HCT116 (cell line): ENCODE measurements at regions not wholly inside any gene's neighbourhood (a gene's known extent, or its start where the extent isn't known, plus 50 kb on each side); places are given as distances from the start of the nearest gene placed in this dataset.

Experiments
- ATAC-seq: fragments of 200-7000 bp; cut with Tn5 transposase; 2 replicates; pipeline ENCODE4 v1.9.1; 2020; ENCODE audit warnings: mild to moderate bottlenecking, moderate library complexity
- BruUV-seq: library from RNA; stranded (reverse); fragments of 400-500 nt; replicated peaks from 2 replicates; lab custom pipeline; 2021; lab: Mats Ljungman, UMichigan
- CTCF ChIA-PET: fragments of 300-600 bp; sonication (Branson Sonifier 250); formaldehyde crosslinking; loops from one replicate; lab custom pipeline; 2021; ENCODE audit warnings: antibody characterized with exemption; lab: Charles Lee
- POLR2A ChIA-PET: fragments of 300-600, 350-600 bp; sonication (Branson Sonifier 250); formaldehyde crosslinking; loops from one replicate; lab custom pipeline; 2021; ENCODE audit warnings: antibody characterized with exemption; lab: Charles Lee
- RAD21 ChIA-PET, 2 experiments: fragments of 300-600 bp; sonication (Branson Sonifier 250); formaldehyde crosslinking; loops; one replicate each; lab custom pipeline; 2023; ENCODE audit warnings: low total read pairs in 2 of 2; ENCODE audit not compliant: uncharacterized antibody in 2 of 2, unreplicated experiment in 2 of 2, low non-redundant PET in 1 of 2; lab: Charles Lee
- DNase-seq: peaks from one replicate; pipeline ENCODE4 v3.0.0-alpha.2; 2010; ENCODE audit warnings: low read depth, low spot score
- H2AFZ ChIP-seq: fragments of 200-600 bp; shearing (Covaris generic), sonication (generic); 2 replicates; pipeline ENCODE4 v1.6.1; 2017; ENCODE audit warnings: low read depth, mixed run types, mixed read lengths, antibody characterized with exemption, low read length; ENCODE audit not compliant: poor library complexity, severe bottlenecking
- H3K27ac ChIP-seq: 2 replicates; pipeline ENCODE4 v1.5.1; 2012; ENCODE audit warnings: low read depth, low read length
- H3K27me3 ChIP-seq: fragments of 200-600 bp; sonication (generic); 2 replicates; pipeline ENCODE4 v1.6.1; 2016; ENCODE audit warnings: mixed run types, low read length, mixed read lengths; ENCODE audit not compliant: insufficient read depth
- H3K36me3 ChIP-seq, 2 experiments: fragments of 200-500 bp in 1 of 2; fragments of 200-600 bp in 1 of 2; sonication (Bioruptor generic) in 1 of 2; sonication (generic) in 1 of 2; 2 replicates each; pipeline versions ENCODE4 v1.5.1 to v1.6.1; 2014 to 2016; ENCODE audit warnings: low read length in 2 of 2, inconsistent platforms in 1 of 2, mixed read lengths in 1 of 2, mixed run types in 1 of 2; ENCODE audit not compliant: insufficient read depth in 2 of 2, control insufficient read depth in 1 of 2
- H3K4me1 ChIP-seq, 2 experiments: fragments of 200-600 bp in 1 of 2; sonication (generic) in 1 of 2; 2 replicates each; pipeline versions ENCODE4 v1.5.1 to v1.6.1; 2012 to 2017; ENCODE audit warnings: low read length in 2 of 2, inconsistent platforms in 1 of 2, mild to moderate bottlenecking in 1 of 2, mixed read lengths in 1 of 2, mixed run types in 1 of 2, moderate library complexity in 1 of 2; ENCODE audit not compliant: insufficient read depth in 2 of 2, control insufficient read depth in 1 of 2
- H3K4me2 ChIP-seq: fragments of 200-600 bp; sonication (generic); 2 replicates; pipeline ENCODE4 v1.6.1; 2017; ENCODE audit warnings: mixed run types, low read length, mixed read lengths
- H3K4me3 ChIP-seq, 2 experiments: fragments of 200-600 bp in 1 of 2; sonication (generic) in 1 of 2; replicated peaks in 1 of 2; 2 replicates each; pipeline ENCODE4 v1.5.1; 2011 to 2016; ENCODE audit warnings: low read length in 2 of 2, control low read depth in 1 of 2, low read depth in 1 of 2, mild to moderate bottlenecking in 1 of 2, mixed read lengths in 1 of 2, mixed run types in 1 of 2
- H3K79me2 ChIP-seq: fragments of 200-600 bp; sonication (generic); 2 replicates; pipeline ENCODE4 v1.6.1; 2017; ENCODE audit warnings: mild to moderate bottlenecking, mixed run types, low read length, moderate library complexity, mixed read lengths; ENCODE audit not compliant: insufficient read depth
- H3K9ac ChIP-seq: fragments of 200-600 bp; sonication (generic); 2 replicates; pipeline ENCODE4 v1.6.1; 2016; ENCODE audit warnings: low read length, mixed read lengths
- H3K9me2 ChIP-seq: fragments of 200-600 bp; sonication (generic), shearing (Covaris generic); 2 replicates; pipeline ENCODE4 v1.6.1; 2017; ENCODE audit warnings: mixed run types, mild to moderate bottlenecking, moderate library complexity; ENCODE audit not compliant: insufficient read depth
- H3K9me3 ChIP-seq, 2 experiments: fragments of 200-500 bp in 1 of 2; fragments of 200-600 bp in 1 of 2; sonication (Bioruptor generic) in 1 of 2; sonication (generic) in 1 of 2; 2 replicates each; pipeline ENCODE4 v1.6.1; 2014 to 2017; ENCODE audit warnings: low read length in 2 of 2, mixed read lengths in 2 of 2, inconsistent platforms in 1 of 2, low read depth in 1 of 2, mild to moderate bottlenecking in 1 of 2, mixed run types in 1 of 2, moderate library complexity in 1 of 2; ENCODE audit not compliant: control insufficient read depth in 1 of 2, insufficient read depth in 1 of 2
- H4K20me1 ChIP-seq: fragments of 200-600 bp; sonication (generic), shearing (Covaris generic); 2 replicates; pipeline ENCODE4 v1.6.1; 2017; ENCODE audit warnings: mixed run types, mild to moderate bottlenecking, moderate library complexity; ENCODE audit not compliant: insufficient read depth
- CEBPB ChIP-seq: IDR thresholded peaks from 2 replicates; pipeline ENCODE4 v1.6.1; 2012; ENCODE audit warnings: low read depth
- EGR1 ChIP-seq: IDR thresholded peaks from 2 replicates; pipeline ENCODE4 v1.6.1; 2012; ENCODE audit warnings: low read depth
- ELF1 ChIP-seq: IDR thresholded peaks from 2 replicates; pipeline ENCODE4 v1.6.1; 2012; ENCODE audit warnings: low read depth, borderline replicate concordance
- EZH2 ChIP-seq: fragments of 200-600 bp; sonication (generic); IDR thresholded peaks from 2 replicates; pipeline ENCODE4 v1.6.1; 2017; ENCODE audit warnings: antibody characterized with exemption, mixed run types
- EZH2phosphoT487 ChIP-seq: fragments of 200-600 bp; IDR thresholded peaks from 2 replicates; pipeline ENCODE4 v1.6.1; 2018; ENCODE audit warnings: antibody characterized with exemption, borderline replicate concordance
- FOSL1 ChIP-seq: IDR thresholded peaks from 2 replicates; pipeline ENCODE4 v1.6.1; 2012; ENCODE audit warnings: low read depth
- JUND ChIP-seq: IDR thresholded peaks from 2 replicates; pipeline ENCODE4 v1.6.1; 2012
- POLR2A ChIP-seq: IDR thresholded peaks from 2 replicates; pipeline ENCODE4 v1.7.0; 2011; ENCODE audit warnings: borderline replicate concordance; ENCODE audit not compliant: insufficient read depth, insufficient read length; ENCODE audit errors: extremely low read depth
- POLR2AphosphoS5 ChIP-seq: IDR thresholded peaks from 2 replicates; pipeline ENCODE4 v1.6.1; 2011; ENCODE audit warnings: mild to moderate bottlenecking, low read depth, low read length, moderate library complexity
- RAD21 ChIP-seq: IDR thresholded peaks from 2 replicates; pipeline ENCODE4 v1.6.1; 2012; ENCODE audit warnings: low read depth, mild to moderate bottlenecking
- SIN3A ChIP-seq: IDR thresholded peaks from 2 replicates; pipeline ENCODE4 v1.6.1; 2012; ENCODE audit warnings: low read depth
- SP1 ChIP-seq: IDR thresholded peaks from 2 replicates; pipeline ENCODE4 v1.6.1; 2012; ENCODE audit warnings: low read depth
- SRF ChIP-seq: IDR thresholded peaks from 2 replicates; pipeline ENCODE4 v1.6.1; 2012; ENCODE audit warnings: low read depth
- TCF7L2 ChIP-seq: IDR thresholded peaks from 2 replicates; pipeline ENCODE4 v1.7.0; 2011; ENCODE audit warnings: borderline replicate concordance, inconsistent platforms; ENCODE audit not compliant: insufficient read depth, insufficient read length; ENCODE audit errors: extremely low read depth
- ZFX ChIP-seq: fragments of 450-650 bp; IDR thresholded peaks from 2 replicates; pipeline ENCODE4 v1.6.1; 2017
- ZNF274 ChIP-seq: fragments of 200-500 bp; sonication (Bioruptor generic); IDR thresholded peaks from 2 replicates; pipeline ENCODE4 v1.6.1; 2014; ENCODE audit warnings: mild to moderate bottlenecking, low read depth, low read length, inconsistent platforms
- intact Hi-C: fragments of 100-400 bp; cut with micrococcal nuclease; formaldehyde crosslinking; loops from 2 replicates; pipeline ENCODE4 v1.10.0; 2022
- TF ChIP-seq, protein P1 (sequence below): IDR thresholded peaks from 2 replicates; pipeline ENCODE4 v1.6.1; 2012; ENCODE audit warnings: low read depth
- TF ChIP-seq, protein P2 (sequence below): IDR thresholded peaks from 2 replicates; pipeline ENCODE4 v1.6.1; 2011; ENCODE audit warnings: mild to moderate bottlenecking, low read length, moderate library complexity; ENCODE audit not compliant: insufficient replicate concordance; ENCODE audit errors: extremely low read depth
- TF ChIP-seq, protein P3 (sequence below): IDR thresholded peaks from 2 replicates; pipeline ENCODE4 v1.6.1; 2012
- TF ChIP-seq, protein P4 (sequence below), 3 experiments: fragments of 200-600 bp in 1 of 3; sonication (generic) in 1 of 3; IDR thresholded peaks in 2 of 3; conservative IDR thresholded peaks in 1 of 3; 2 replicates each; pipeline ENCODE4 v1.5.1; 2012 to 2017; ENCODE audit warnings: low read depth in 2 of 3, low read length in 2 of 3, antibody characterized with exemption in 1 of 3, borderline replicate concordance in 1 of 3, control low read depth in 1 of 3, mild to moderate bottlenecking in 1 of 3, mixed read lengths in 1 of 3, mixed run types in 1 of 3, moderate library complexity in 1 of 3; ENCODE audit not compliant: insufficient read depth in 1 of 3

DNA sequence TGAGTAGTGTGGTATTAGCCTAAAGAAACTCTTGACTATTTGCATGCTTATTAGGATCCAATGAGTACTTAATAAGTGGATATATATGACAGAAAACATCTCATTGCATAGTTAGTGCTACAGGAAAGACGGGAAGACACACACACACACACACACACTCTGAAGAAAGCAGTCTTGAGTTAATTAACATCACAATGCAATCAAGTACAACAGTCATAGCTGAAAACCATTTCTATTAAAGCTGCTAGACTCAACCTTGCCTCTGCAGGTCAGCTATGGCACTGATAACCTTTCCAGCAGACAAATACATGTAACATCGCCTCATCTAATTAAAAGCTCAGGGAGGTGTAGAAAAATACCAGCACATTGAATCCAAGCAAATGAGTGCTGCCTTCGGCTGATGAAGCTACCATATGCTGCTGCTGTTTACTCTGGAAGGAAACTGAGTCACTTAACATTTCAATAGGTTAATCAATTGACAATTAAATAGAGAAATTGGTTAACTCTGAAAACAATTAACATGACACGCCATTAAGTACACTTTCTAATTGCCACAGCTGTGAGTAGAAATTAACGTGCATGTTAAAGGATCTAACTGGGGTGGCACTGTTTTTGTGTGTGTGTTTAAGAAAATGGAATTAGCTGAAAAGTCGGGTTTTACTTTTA lies 93.2 kb upstream of the OTX2 start (continued):
- TF ChIP-seq, protein P1, sequence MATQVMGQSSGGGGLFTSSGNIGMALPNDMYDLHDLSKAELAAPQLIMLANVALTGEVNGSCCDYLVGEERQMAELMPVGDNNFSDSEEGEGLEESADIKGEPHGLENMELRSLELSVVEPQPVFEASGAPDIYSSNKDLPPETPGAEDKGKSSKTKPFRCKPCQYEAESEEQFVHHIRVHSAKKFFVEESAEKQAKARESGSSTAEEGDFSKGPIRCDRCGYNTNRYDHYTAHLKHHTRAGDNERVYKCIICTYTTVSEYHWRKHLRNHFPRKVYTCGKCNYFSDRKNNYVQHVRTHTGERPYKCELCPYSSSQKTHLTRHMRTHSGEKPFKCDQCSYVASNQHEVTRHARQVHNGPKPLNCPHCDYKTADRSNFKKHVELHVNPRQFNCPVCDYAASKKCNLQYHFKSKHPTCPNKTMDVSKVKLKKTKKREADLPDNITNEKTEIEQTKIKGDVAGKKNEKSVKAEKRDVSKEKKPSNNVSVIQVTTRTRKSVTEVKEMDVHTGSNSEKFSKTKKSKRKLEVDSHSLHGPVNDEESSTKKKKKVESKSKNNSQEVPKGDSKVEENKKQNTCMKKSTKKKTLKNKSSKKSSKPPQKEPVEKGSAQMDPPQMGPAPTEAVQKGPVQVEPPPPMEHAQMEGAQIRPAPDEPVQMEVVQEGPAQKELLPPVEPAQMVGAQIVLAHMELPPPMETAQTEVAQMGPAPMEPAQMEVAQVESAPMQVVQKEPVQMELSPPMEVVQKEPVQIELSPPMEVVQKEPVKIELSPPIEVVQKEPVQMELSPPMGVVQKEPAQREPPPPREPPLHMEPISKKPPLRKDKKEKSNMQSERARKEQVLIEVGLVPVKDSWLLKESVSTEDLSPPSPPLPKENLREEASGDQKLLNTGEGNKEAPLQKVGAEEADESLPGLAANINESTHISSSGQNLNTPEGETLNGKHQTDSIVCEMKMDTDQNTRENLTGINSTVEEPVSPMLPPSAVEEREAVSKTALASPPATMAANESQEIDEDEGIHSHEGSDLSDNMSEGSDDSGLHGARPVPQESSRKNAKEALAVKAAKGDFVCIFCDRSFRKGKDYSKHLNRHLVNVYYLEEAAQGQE: no peak
- TF ChIP-seq EZH2: no peak

DNA sequence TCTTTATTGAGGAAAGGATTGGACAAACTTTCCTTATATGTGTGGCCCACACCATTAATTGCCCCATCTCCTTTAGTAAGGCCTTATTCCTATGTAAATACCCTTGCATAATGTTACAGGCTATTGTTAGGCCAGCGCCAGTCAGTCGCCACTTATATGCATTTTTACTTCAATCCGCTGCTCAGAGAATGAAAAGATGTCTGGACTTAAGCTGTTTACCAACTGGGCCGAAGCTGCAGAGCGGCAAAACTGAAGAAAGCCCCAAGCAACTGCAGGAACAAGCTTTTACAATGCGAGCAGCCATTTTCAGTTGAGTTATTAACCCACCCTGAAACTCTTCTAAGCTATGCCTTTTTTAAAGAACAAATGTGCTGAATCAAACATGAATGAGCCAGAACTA lies 92.1 kb upstream of the OTX2 start:
- Histone ChIP-seq H2AFZ (no peak overlapping the region), H3K27me3 (peaks cover 46% of the 10 kb centered on the region), H3K4me2 (no peak overlapping the region), H3K9ac (no peak overlapping the region), H3K9me2 (no peaks in the 10 kb centered on the region), H3K4me1 (no peaks in the 10 kb centered on the region), H4K20me1 (no peaks in the 10 kb centered on the region), H3K27ac (no peak overlapping the region), H3K79me2 (no peaks in the 10 kb centered on the region), H3K4me3 (no peak overlapping the region), H3K9me3 (no peaks in the 10 kb centered on the region), H3K36me3 (no peaks in the 10 kb centered on the region)
- POLR2A ChIA-PET: no interaction called here
- CTCF ChIA-PET: interaction anchor here (1.1 kb wide), 1 partner anchor 13 kb away, joined by 3 read pairs; no protein-coding TSS in a partner anchor
- BruUV-seq: no TSS peak
- no peak for DNase-seq
- intact Hi-C loops: no loop called here
- RAD21 ChIA-PET: no interaction called here
- no peak for ATAC-seq
- TF ChIP-seq ZFX: no peak
- no peak for TF ChIP-seq SRF
- no peak for TF ChIP-seq FOSL1
- TF ChIP-seq JUND: no peak
- TF ChIP-seq, protein P2, sequence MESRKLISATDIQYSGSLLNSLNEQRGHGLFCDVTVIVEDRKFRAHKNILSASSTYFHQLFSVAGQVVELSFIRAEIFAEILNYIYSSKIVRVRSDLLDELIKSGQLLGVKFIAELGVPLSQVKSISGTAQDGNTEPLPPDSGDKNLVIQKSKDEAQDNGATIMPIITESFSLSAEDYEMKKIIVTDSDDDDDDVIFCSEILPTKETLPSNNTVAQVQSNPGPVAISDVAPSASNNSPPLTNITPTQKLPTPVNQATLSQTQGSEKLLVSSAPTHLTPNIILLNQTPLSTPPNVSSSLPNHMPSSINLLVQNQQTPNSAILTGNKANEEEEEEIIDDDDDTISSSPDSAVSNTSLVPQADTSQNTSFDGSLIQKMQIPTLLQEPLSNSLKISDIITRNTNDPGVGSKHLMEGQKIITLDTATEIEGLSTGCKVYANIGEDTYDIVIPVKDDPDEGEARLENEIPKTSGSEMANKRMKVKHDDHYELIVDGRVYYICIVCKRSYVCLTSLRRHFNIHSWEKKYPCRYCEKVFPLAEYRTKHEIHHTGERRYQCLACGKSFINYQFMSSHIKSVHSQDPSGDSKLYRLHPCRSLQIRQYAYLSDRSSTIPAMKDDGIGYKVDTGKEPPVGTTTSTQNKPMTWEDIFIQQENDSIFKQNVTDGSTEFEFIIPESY: no peak
- TF ChIP-seq EZH2phosphoT487: no peak
- TF ChIP-seq CEBPB: no peak
- TF ChIP-seq EGR1: no peak
- no peak for TF ChIP-seq TCF7L2
- TF ChIP-seq POLR2A: no peak
- no peak for TF ChIP-seq POLR2AphosphoS5
- no peak for TF ChIP-seq ZNF274
- TF ChIP-seq SP1: no peak
- no peak for TF ChIP-seq RAD21
- no peak for TF ChIP-seq SIN3A
- no peak for TF ChIP-seq ELF1
- TF ChIP-seq, protein P3, sequence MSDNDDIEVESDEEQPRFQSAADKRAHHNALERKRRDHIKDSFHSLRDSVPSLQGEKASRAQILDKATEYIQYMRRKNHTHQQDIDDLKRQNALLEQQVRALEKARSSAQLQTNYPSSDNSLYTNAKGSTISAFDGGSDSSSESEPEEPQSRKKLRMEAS: no peak
- TF ChIP-seq, protein P4, sequence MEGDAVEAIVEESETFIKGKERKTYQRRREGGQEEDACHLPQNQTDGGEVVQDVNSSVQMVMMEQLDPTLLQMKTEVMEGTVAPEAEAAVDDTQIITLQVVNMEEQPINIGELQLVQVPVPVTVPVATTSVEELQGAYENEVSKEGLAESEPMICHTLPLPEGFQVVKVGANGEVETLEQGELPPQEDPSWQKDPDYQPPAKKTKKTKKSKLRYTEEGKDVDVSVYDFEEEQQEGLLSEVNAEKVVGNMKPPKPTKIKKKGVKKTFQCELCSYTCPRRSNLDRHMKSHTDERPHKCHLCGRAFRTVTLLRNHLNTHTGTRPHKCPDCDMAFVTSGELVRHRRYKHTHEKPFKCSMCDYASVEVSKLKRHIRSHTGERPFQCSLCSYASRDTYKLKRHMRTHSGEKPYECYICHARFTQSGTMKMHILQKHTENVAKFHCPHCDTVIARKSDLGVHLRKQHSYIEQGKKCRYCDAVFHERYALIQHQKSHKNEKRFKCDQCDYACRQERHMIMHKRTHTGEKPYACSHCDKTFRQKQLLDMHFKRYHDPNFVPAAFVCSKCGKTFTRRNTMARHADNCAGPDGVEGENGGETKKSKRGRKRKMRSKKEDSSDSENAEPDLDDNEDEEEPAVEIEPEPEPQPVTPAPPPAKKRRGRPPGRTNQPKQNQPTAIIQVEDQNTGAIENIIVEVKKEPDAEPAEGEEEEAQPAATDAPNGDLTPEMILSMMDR (IDR thresholded peaks at IDR 0.05 in 2 of 3, conservative IDR thresholded peaks at IDR 0.05 in 1 of 3; ENCODE audit: borderline replicate concordance in 1 of 3, insufficient read depth in 1 of 3, low read depth in 2 of 3, low read length in 2 of 3): no peak
